ENCODE measurements at regions not wholly inside any gene's neighbourhood (a gene's known extent, or its start where the extent isn't known, plus 50 kb on each side); places are given as distances from the start of the nearest gene placed in this dataset.
A peak's percentile ranks its signal among the peaks of the same experiment; 100 is the strongest.

- TF ChIP-seq POLR2AphosphoS5 (IDR thresholded peaks at IDR 0.05) = no peak
- no peak for TF ChIP-seq POLR2A (IDR thresholded peaks at IDR 0.05)
- TF ChIP-seq EP300 (IDR thresholded peaks at IDR 0.05) = no peak
- TF ChIP-seq CTCF (IDR thresholded peaks at IDR 0.05) = no peak
- no peak for ATAC-seq
- WGBS, 2 donors (ENCODE audit: low coverage in 1 of 2) = 70 to 76% methylated on average over 4 of the region's 4 CpGs
Observed at GRCh38 chr1:224510880-224511645, 76.5 kb upstream of the WDR26 start.

GRCh38 chr1:224512600-224513151 is 78.1 kb upstream of the WDR26 start:
- no peaks in the 10 kb centered on the region for H3K9me3 ChIP-seq
- 67 to 94% methylated on average over 3 to 5 of the region's 5 CpGs for WGBS, 2 donors (ENCODE audit: low coverage in 1 of 2)
- no peak for ATAC-seq
- H3K27me3 ChIP-seq = no peaks in the 10 kb centered on the region
- no peak for TF ChIP-seq POLR2A (IDR thresholded peaks at IDR 0.05)
- TF ChIP-seq POLR2AphosphoS5 (IDR thresholded peaks at IDR 0.05) = no peak
- TF ChIP-seq CTCF (IDR thresholded peaks at IDR 0.05) = no peak
- TF ChIP-seq EP300 (IDR thresholded peaks at IDR 0.05) = no peak
- peaks cover 0 to 30% (median 4%) of the 10 kb centered on the region in 3 donors for H3K4me1 ChIP-seq
- H3K36me3 ChIP-seq = no peaks in the 10 kb centered on the region
- no peak overlapping the region for H3K27ac ChIP-seq
- H3K4me3 ChIP-seq = no peak overlapping the region

More at GRCh38 chr1:224510880-224511645, 76.5 kb upstream of the WDR26 start:
- Histone ChIP-seq H3K36me3 (no peaks in the 10 kb centered on the region), H3K9me3 (no peaks in the 10 kb centered on the region), H3K27me3 (no peaks in the 10 kb centered on the region), H3K27ac (no peak overlapping the region), H3K4me1 (peaks cover 0 to 40% (median 4%) of the 10 kb centered on the region in 3 donors), H3K4me3 (no peak overlapping the region)

GRCh38 chr1:224513383-224513782 is 78.8 kb upstream of the WDR26 start:
- 92% methylated on average over 2 of the region's 6 CpGs; no CpG with 5 or more reads in 1 of the 2 donors for WGBS, 2 donors (ENCODE audit: low coverage in 1 of 2)
- no peak overlapping the region for H3K27ac ChIP-seq
- no peak for TF ChIP-seq POLR2AphosphoS5 (IDR thresholded peaks at IDR 0.05)
- no peak for TF ChIP-seq POLR2A (IDR thresholded peaks at IDR 0.05)
- TF ChIP-seq CTCF (IDR thresholded peaks at IDR 0.05) = no peak
- no peak for TF ChIP-seq EP300 (IDR thresholded peaks at IDR 0.05)

GRCh38 chr1:224513787-224514209 is 79.2 kb upstream of the WDR26 start:
- ATAC-seq = peak; percentile 84
- TF ChIP-seq CTCF (IDR thresholded peaks at IDR 0.05) (peak; percentile 85 to 94 (median 92)), EP300 (IDR thresholded peaks at IDR 0.05) (no peak)

More at GRCh38 chr1:224513383-224513782, 78.8 kb upstream of the WDR26 start:
- H3K4me1 ChIP-seq = peaks cover 0 to 30% (median 4%) of the 10 kb centered on the region in 3 donors
- no peaks in the 10 kb centered on the region for H3K27me3 ChIP-seq
- no peaks in the 10 kb centered on the region for H3K9me3 ChIP-seq
- ATAC-seq = no peak
- H3K36me3 ChIP-seq = no peaks in the 10 kb centered on the region
- H3K4me3 ChIP-seq = no peak overlapping the region

GRCh38 chr1:224517171-224517570 is 82.6 kb upstream of the WDR26 start:
- 100% methylated on average over 4 of the region's 8 CpGs; no CpG with 5 or more reads in 1 of the 2 donors for WGBS, 2 donors (ENCODE audit: low coverage in 1 of 2)
- Histone ChIP-seq H3K36me3 (no peaks in the 10 kb centered on the region), H3K4me1 (peaks cover 0 to 8% (median 0%) of the 10 kb centered on the region in 3 donors), H3K27ac (no peak overlapping the region), H3K4me3 (no peak overlapping the region), H3K9me3 (no peaks in the 10 kb centered on the region), H3K27me3 (no peaks in the 10 kb centered on the region)
- TF ChIP-seq EP300 (IDR thresholded peaks at IDR 0.05) (no peak), POLR2AphosphoS5 (IDR thresholded peaks at IDR 0.05) (no peak), CTCF (IDR thresholded peaks at IDR 0.05) (no peak)
- ATAC-seq = no peak

More at GRCh38 chr1:224513787-224514209, 79.2 kb upstream of the WDR26 start:
- peaks cover 0 to 30% (median 4%) of the 10 kb centered on the region in 3 donors for H3K4me1 ChIP-seq
- no peak overlapping the region for H3K27ac ChIP-seq
- no peaks in the 10 kb centered on the region for H3K9me3 ChIP-seq
- no peaks in the 10 kb centered on the region for H3K36me3 ChIP-seq
- no peak overlapping the region for H3K4me3 ChIP-seq
- 0 to 20% methylated on average over 2 to 4 of the region's 11 CpGs for WGBS, 2 donors (ENCODE audit: low coverage in 1 of 2)
- H3K27me3 ChIP-seq = no peaks in the 10 kb centered on the region
